ENCODE measurements at regions not wholly inside any gene's neighbourhood (a gene's known extent, or its start where the extent isn't known, plus 50 kb on each side); places are given as distances from the start of the nearest gene placed in this dataset.

- H3K4me3 ChIP-seq (ENCODE audit: low read depth, low read length) = no peak overlapping the region
- no peak overlapping the region for H3K27ac ChIP-seq (ENCODE audit: low read depth, low read length)
- no peaks in the 10 kb centered on the region for H3K4me1 ChIP-seq (ENCODE audit: control insufficient read depth, insufficient read depth, low read length)
- H3K9ac ChIP-seq (ENCODE audit: low read length) = no peak overlapping the region
- no peaks in the 10 kb centered on the region for H3K36me3 ChIP-seq (ENCODE audit: control insufficient read depth, insufficient read depth, low read length)
- no peaks in the 10 kb centered on the region for H3K27me3 ChIP-seq (ENCODE audit: control insufficient read depth, insufficient read depth, low read length)
- H3K9me3 ChIP-seq (ENCODE audit: control insufficient read depth, insufficient read depth, low read depth, low read length) = no peaks in the 10 kb centered on the region
Observed at GRCh38 chr4:145248502-145248901, 68.1 kb upstream of the OTUD4 start.

- Histone ChIP-seq H3K36me3 (ENCODE audit: control insufficient read depth, insufficient read depth, low read length) (no peaks in the 10 kb centered on the region), H3K9me3 (ENCODE audit: control insufficient read depth, insufficient read depth, low read depth, low read length) (no peaks in the 10 kb centered on the region), H3K4me3 (ENCODE audit: low read depth, low read length) (no peak overlapping the region), H3K27ac (ENCODE audit: low read depth, low read length) (no peak overlapping the region), H3K4me1 (ENCODE audit: control insufficient read depth, insufficient read depth, low read length) (no peaks in the 10 kb centered on the region), H3K27me3 (ENCODE audit: control insufficient read depth, insufficient read depth, low read length) (no peaks in the 10 kb centered on the region), H3K9ac (ENCODE audit: low read length) (no peak overlapping the region)
Observed at GRCh38 chr4:145234091-145234706, 53.8 kb upstream of the OTUD4 start.

- no peaks in the 10 kb centered on the region for H3K4me1 ChIP-seq (ENCODE audit: control insufficient read depth, insufficient read depth, low read length)
- H3K27me3 ChIP-seq (ENCODE audit: control insufficient read depth, insufficient read depth, low read length) = no peaks in the 10 kb centered on the region
- H3K9me3 ChIP-seq (ENCODE audit: control insufficient read depth, insufficient read depth, low read depth, low read length) = no peaks in the 10 kb centered on the region
- H3K27ac ChIP-seq (ENCODE audit: low read depth, low read length) = no peak overlapping the region
- H3K9ac ChIP-seq (ENCODE audit: low read length) = no peak overlapping the region
- no peak overlapping the region for H3K4me3 ChIP-seq (ENCODE audit: low read depth, low read length)
- no peaks in the 10 kb centered on the region for H3K36me3 ChIP-seq (ENCODE audit: control insufficient read depth, insufficient read depth, low read length)
Observed at GRCh38 chr4:145231906-145232700, 51.7 kb upstream of the OTUD4 start.

- H3K4me3 ChIP-seq (ENCODE audit: low read depth, low read length) = no peak overlapping the region
- H3K4me1 ChIP-seq (ENCODE audit: control insufficient read depth, insufficient read depth, low read length) = no peaks in the 10 kb centered on the region
- H3K27ac ChIP-seq (ENCODE audit: low read depth, low read length) = no peak overlapping the region
- H3K27me3 ChIP-seq (ENCODE audit: control insufficient read depth, insufficient read depth, low read length) = no peaks in the 10 kb centered on the region
- H3K9me3 ChIP-seq (ENCODE audit: control insufficient read depth, insufficient read depth, low read depth, low read length) = no peaks in the 10 kb centered on the region
- H3K9ac ChIP-seq (ENCODE audit: low read length) = no peak overlapping the region
- no peaks in the 10 kb centered on the region for H3K36me3 ChIP-seq (ENCODE audit: control insufficient read depth, insufficient read depth, low read length)
Observed at GRCh38 chr4:145230726-145231125, 50.3 kb upstream of the OTUD4 start.

Data from HUES6 (cell line).